ENCODE measurements at regions not wholly inside any gene's neighbourhood (a gene's known extent, or its start where the extent isn't known, plus 50 kb on each side); places are given as distances from the start of the nearest gene placed in this dataset.

- no peak overlapping the region for H3K4me3 ChIP-seq
- H3K27ac ChIP-seq, result no peak overlapping the region
- no peaks in the 10 kb centered on the region for H3K36me3 ChIP-seq
- intact Hi-C loops (cut with DNase I; ENCODE audit: low total_unique reads), result no loop called here
- TF ChIP-seq, protein P1, sequence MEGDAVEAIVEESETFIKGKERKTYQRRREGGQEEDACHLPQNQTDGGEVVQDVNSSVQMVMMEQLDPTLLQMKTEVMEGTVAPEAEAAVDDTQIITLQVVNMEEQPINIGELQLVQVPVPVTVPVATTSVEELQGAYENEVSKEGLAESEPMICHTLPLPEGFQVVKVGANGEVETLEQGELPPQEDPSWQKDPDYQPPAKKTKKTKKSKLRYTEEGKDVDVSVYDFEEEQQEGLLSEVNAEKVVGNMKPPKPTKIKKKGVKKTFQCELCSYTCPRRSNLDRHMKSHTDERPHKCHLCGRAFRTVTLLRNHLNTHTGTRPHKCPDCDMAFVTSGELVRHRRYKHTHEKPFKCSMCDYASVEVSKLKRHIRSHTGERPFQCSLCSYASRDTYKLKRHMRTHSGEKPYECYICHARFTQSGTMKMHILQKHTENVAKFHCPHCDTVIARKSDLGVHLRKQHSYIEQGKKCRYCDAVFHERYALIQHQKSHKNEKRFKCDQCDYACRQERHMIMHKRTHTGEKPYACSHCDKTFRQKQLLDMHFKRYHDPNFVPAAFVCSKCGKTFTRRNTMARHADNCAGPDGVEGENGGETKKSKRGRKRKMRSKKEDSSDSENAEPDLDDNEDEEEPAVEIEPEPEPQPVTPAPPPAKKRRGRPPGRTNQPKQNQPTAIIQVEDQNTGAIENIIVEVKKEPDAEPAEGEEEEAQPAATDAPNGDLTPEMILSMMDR (IDR thresholded peaks at IDR 0.05), result no peak
- no peak for TF ChIP-seq POLR2A (IDR thresholded peaks at IDR 0.05)
- H3K27me3 ChIP-seq, result no peaks in the 10 kb centered on the region
- no peaks in the 10 kb centered on the region for H3K4me1 ChIP-seq
- no peaks in the 10 kb centered on the region for H3K9me3 ChIP-seq
- no peak for DNase-seq
These were observed 88.1 kb downstream of the RTL6 start for GRCh38 chr22:44409974-44410316.

- no peak for DNase-seq
- Histone ChIP-seq H3K4me3 (no peak overlapping the region), H3K4me1 (no peaks in the 10 kb centered on the region), H3K27me3 (no peaks in the 10 kb centered on the region), H3K36me3 (no peaks in the 10 kb centered on the region), H3K27ac (no peak overlapping the region), H3K9me3 (no peaks in the 10 kb centered on the region)
- TF ChIP-seq, protein P1 (IDR thresholded peaks at IDR 0.05), result no peak
- no peak for TF ChIP-seq POLR2A (IDR thresholded peaks at IDR 0.05)
- intact Hi-C loops (cut with DNase I; ENCODE audit: low total_unique reads), result no loop called here
These were observed 88.6 kb downstream of the RTL6 start for GRCh38 chr22:44409211-44409973.

DNA sequence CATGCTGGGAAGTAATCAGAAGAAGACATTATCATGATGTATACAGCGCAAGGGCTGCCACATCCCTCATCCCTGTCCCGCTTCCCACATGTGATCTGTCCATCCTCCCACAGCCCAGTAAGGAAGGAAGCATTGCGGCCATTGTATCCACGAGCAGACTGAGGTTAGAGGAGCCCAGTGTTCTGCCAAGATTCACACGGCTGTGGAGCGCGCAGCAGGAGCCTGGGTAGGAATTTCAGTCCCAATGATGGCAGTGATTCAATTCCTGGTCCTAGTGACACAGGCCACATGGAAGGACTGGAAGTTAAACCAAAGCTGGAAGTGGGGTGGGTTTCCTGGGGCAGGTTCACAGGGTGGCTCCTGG lies 89.2 kb downstream of the RTL6 start:
- Histone ChIP-seq H3K27ac (no peak overlapping the region), H3K27me3 (no peaks in the 10 kb centered on the region), H3K9me3 (no peaks in the 10 kb centered on the region), H3K4me3 (no peak overlapping the region), H3K36me3 (no peaks in the 10 kb centered on the region), H3K4me1 (no peaks in the 10 kb centered on the region)
- intact Hi-C loops (cut with DNase I; ENCODE audit: low total_unique reads), result no loop called here
- TF ChIP-seq POLR2A (IDR thresholded peaks at IDR 0.05), result no peak
- no peak for DNase-seq

DNA sequence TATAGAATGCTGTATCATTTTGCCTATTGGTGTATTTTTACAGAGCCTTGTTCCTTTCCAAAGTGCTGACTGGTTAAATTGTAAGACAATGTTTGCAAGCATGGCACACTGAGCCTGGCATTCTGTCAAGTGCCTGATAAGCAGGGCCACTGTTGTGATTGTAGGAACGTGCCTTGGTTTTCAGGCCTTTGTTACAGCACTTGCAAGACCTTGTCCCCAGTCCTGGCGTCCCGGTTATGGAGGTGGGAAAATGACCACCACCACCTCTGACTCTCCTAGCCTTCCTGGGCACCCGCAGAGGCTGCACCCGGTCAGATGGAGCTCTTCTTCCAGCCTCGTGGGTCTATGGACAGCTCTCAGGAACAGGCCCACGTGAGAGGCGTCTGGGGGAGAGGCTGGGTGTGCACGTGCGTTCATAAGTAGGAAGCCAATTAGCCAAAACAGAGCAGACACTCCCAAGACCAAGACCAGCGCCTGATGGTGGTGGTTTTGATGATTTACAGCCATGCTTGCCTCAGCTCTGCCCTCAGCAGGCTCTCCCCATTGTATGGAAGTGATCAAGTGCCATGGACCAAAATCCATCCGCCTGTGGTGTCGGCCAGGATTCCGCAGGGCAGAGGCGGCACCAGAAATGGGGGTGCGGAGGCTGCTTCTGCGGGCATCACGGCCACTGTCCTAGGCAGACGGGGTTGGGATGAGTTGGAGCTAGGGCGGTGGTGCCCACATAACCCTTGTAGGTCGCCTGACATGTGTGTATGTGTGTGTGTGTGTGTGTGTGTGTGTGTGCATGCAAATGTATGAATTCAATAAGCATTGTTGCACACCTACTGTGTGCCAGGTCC lies 89.8 kb downstream of the RTL6 start:
- intact Hi-C loops (cut with DNase I; ENCODE audit: low total_unique reads), result no loop called here
- H3K27ac ChIP-seq, result no peak overlapping the region
- no peak overlapping the region for H3K4me3 ChIP-seq
- H3K4me1 ChIP-seq, result no peaks in the 10 kb centered on the region
- no peak for DNase-seq
- TF ChIP-seq POLR2A (IDR thresholded peaks at IDR 0.05), result no peak
- TF ChIP-seq, protein P1 (IDR thresholded peaks at IDR 0.05), result no peak
- H3K36me3 ChIP-seq, result no peaks in the 10 kb centered on the region
- H3K9me3 ChIP-seq, result no peaks in the 10 kb centered on the region
- H3K27me3 ChIP-seq, result no peaks in the 10 kb centered on the region

DNA sequence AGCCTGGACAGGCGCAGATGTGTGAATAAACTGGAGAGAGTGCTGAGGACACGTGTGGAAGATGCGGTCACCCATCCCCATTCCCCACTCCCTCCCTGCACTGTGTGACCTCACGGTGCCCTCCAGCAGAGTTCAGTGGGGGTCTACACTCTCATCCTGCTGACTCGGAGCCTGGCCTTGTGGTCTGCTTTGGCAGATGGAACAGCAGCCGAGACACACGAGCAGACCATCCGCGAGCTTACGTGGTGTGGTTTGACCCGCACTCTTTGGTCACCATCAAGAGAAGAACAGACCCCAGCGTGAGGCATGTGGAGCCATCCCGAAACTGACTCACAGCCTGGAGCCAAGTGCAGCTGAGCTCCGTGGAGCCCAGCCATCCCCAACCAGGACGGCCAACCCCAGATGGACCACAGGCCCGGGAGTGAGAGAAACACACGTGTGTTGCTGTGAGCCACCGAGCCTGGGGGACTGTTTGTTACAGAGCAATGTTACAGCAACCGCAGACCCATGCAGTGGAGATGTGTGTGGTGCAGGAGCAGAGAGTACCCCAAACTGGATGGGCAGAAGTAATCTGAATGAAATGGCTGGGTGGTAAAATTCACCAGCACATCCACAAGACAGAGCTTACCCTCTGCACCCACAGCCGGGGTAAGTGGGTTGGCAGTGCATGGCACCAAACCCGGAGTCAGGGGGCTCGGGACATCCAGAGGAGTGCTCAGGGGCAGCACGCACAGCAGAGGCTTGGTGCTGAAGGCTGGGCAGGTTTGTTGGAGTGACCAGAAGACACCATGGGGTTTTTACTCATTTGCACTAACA lies 90.7 kb downstream of the RTL6 start:
- no peak for TF ChIP-seq POLR2A (IDR thresholded peaks at IDR 0.05)
- TF ChIP-seq, protein P1 (IDR thresholded peaks at IDR 0.05), result no peak
- Histone ChIP-seq H3K36me3 (no peaks in the 10 kb centered on the region), H3K4me3 (no peak overlapping the region), H3K27me3 (no peaks in the 10 kb centered on the region), H3K27ac (no peak overlapping the region), H3K9me3 (no peaks in the 10 kb centered on the region), H3K4me1 (no peaks in the 10 kb centered on the region)
- no peak for DNase-seq
- intact Hi-C loops (cut with DNase I; ENCODE audit: low total_unique reads), result no loop called here

All from uterus (tissue), 3 donors.